Loucy (cell line): ENCODE measurements at regions not wholly inside any gene's neighbourhood (a gene's known extent, or its start where the extent isn't known, plus 50 kb on each side); places are given as distances from the start of the nearest gene placed in this dataset.
"Not testable (repeated sequence)": the region's sequence is repeated elsewhere in the genome, so short reads cannot be mapped to it uniquely, and the experiment has no call there.

Experiments used
- H2AFZ ChIP-seq: fragments of 200-600 bp; sonication (generic); 2 replicates; pipeline ENCODE4 v1.6.0; 2016; ENCODE audit warnings: antibody characterized with exemption, mild to moderate bottlenecking, low read length, moderate library complexity
- H3F3A ChIP-seq: fragments of 200-600 bp; 2 replicates; pipeline ENCODE4 v1.6.0; 2016; ENCODE audit warnings: antibody characterized with exemption, low read depth, mild to moderate bottlenecking
- H3K27me3 ChIP-seq: fragments of 200-600 bp; sonication (generic); 2 replicates; pipeline ENCODE4 v1.6.1; 2014; ENCODE audit warnings: low read length, mild to moderate bottlenecking; ENCODE audit not compliant: insufficient read depth, poor library complexity, severe bottlenecking
- H3K36me3 ChIP-seq: fragments of 200-600 bp; sonication (generic); 2 replicates; pipeline ENCODE4 v1.6.1; 2016; ENCODE audit warnings: low read length; ENCODE audit not compliant: insufficient read depth
- H3K4me1 ChIP-seq: fragments of 200-600 bp; sonication (generic); 2 replicates; pipeline ENCODE4 v1.5.1; 2014; ENCODE audit warnings: low read length, mild to moderate bottlenecking; ENCODE audit not compliant: insufficient read depth, poor library complexity, severe bottlenecking
- H3K4me2 ChIP-seq: fragments of 200-600 bp; sonication (generic); 2 replicates; pipeline ENCODE4 v1.6.0; 2014; ENCODE audit warnings: antibody characterized with exemption, low read length, low read depth, mild to moderate bottlenecking; ENCODE audit not compliant: poor library complexity, severe bottlenecking
- H3K4me3 ChIP-seq: fragments of 200-600 bp; sonication (generic); 2 replicates; pipeline ENCODE4 v1.5.1; 2014; ENCODE audit warnings: low read length, mild to moderate bottlenecking, mixed read lengths; ENCODE audit not compliant: poor library complexity, severe bottlenecking
- H3K79me2 ChIP-seq: fragments of 200-600 bp; sonication (generic); 2 replicates; pipeline ENCODE4 v1.6.1; 2014; ENCODE audit warnings: low read length; ENCODE audit not compliant: insufficient read depth
- H3K9ac ChIP-seq: fragments of 200-600 bp; sonication (generic); 2 replicates; pipeline ENCODE4 v1.6.0; 2014; ENCODE audit warnings: mild to moderate bottlenecking, low read depth, low read length, moderate library complexity; ENCODE audit not compliant: poor library complexity, severe bottlenecking
- H3K9me2 ChIP-seq: fragments of 200-600 bp; sonication (generic); replicated peaks from 2 replicates; pipeline ENCODE4 v1.6.1; 2016; ENCODE audit warnings: low read depth, low read length, mixed read lengths
- H3K9me3 ChIP-seq: fragments of 200-600 bp; sonication (generic); 2 replicates; pipeline ENCODE4 v1.6.1; 2014; ENCODE audit warnings: mild to moderate bottlenecking, antibody characterized with exemption, low read length, low read depth; ENCODE audit not compliant: insufficient read depth
- H4K20me1 ChIP-seq: fragments of 200-600 bp; sonication (generic); 2 replicates; pipeline ENCODE4 v1.6.0; 2014; ENCODE audit warnings: antibody characterized with exemption, low read length, mild to moderate bottlenecking; ENCODE audit not compliant: insufficient read depth, poor library complexity, severe bottlenecking
- EZH2phosphoT487 ChIP-seq: fragments of 200-600 bp; IDR thresholded peaks from 2 replicates; pipeline ENCODE4 v1.6.1; 2018; ENCODE audit warnings: antibody characterized with exemption, mild to moderate bottlenecking, moderate library complexity, borderline replicate concordance
- TF ChIP-seq, protein P1 (sequence below): fragments of 200-600 bp; sonication (generic); conservative IDR thresholded peaks from 2 replicates; pipeline ENCODE4 v1.5.1; 2014; ENCODE audit warnings: mild to moderate bottlenecking, antibody characterized with exemption, low read length

DNA sequence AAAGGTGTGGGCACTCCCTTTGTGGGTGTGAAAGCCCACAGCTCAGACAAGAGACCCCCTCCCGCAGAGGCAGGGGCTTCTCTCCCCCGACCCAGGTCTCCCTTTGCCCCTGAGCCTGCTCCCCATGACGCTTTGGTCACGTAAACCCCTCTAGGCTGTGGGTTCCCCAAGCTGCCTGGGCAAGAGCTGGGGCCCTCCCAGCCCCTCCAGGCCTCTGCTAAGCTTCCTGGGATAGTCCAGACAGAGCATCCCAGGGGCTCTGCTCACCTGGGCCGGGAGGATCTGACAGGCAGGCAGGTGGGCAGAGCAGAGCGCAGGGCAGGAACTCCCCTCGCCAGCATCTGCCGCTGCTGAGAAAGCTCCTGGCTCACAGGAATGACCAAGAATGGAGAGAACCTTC is 177.3 kb downstream of the BANP start:
- Histone ChIP-seq H3F3A (no peaks in the 10 kb centered on the region), H3K27me3 (no peaks in the 10 kb centered on the region), H3K4me3 (no peak overlapping the region), H3K9me3 (no peaks in the 10 kb centered on the region), H3K79me2 (no peaks in the 10 kb centered on the region), H2AFZ (no peak overlapping the region), H3K9ac (no peak overlapping the region), H3K4me2 (no peak overlapping the region), H3K9me2 (no peaks in the 10 kb centered on the region), H3K4me1 (no peaks in the 10 kb centered on the region), H4K20me1 (no peaks in the 10 kb centered on the region), H3K36me3 (no peaks in the 10 kb centered on the region)
- TF ChIP-seq, protein P1, sequence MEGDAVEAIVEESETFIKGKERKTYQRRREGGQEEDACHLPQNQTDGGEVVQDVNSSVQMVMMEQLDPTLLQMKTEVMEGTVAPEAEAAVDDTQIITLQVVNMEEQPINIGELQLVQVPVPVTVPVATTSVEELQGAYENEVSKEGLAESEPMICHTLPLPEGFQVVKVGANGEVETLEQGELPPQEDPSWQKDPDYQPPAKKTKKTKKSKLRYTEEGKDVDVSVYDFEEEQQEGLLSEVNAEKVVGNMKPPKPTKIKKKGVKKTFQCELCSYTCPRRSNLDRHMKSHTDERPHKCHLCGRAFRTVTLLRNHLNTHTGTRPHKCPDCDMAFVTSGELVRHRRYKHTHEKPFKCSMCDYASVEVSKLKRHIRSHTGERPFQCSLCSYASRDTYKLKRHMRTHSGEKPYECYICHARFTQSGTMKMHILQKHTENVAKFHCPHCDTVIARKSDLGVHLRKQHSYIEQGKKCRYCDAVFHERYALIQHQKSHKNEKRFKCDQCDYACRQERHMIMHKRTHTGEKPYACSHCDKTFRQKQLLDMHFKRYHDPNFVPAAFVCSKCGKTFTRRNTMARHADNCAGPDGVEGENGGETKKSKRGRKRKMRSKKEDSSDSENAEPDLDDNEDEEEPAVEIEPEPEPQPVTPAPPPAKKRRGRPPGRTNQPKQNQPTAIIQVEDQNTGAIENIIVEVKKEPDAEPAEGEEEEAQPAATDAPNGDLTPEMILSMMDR = no peak
- no peak for TF ChIP-seq EZH2phosphoT487

DNA sequence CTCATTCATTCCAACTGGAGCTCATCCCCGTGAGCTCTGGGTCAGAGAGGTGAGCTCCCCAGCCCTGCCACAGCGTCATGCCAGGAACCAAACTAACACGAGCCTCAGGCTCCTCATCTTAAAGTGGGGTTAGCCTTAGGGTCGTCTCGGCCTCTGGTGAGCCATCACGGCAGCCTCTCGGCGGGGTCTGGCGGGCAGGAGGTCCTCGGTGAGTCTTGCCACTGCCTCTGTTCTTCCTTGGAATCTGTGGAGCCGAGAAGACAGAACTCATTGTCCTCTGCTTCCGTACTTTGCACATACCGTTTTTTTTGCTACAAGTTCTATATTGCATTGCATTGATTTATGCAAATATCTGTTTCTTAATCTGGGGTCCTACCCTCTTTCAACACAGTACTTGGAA is 177.9 kb downstream of the BANP start:
- H3K79me2 ChIP-seq, H3K9ac ChIP-seq, H3K9me3 ChIP-seq, H4K20me1 ChIP-seq, H3K9me2 ChIP-seq, H3K4me3 ChIP-seq, H2AFZ ChIP-seq, H3K36me3 ChIP-seq, H3F3A ChIP-seq, H3K27me3 ChIP-seq, H3K4me2 ChIP-seq, H3K4me1 ChIP-seq: not testable (repeated sequence)

DNA sequence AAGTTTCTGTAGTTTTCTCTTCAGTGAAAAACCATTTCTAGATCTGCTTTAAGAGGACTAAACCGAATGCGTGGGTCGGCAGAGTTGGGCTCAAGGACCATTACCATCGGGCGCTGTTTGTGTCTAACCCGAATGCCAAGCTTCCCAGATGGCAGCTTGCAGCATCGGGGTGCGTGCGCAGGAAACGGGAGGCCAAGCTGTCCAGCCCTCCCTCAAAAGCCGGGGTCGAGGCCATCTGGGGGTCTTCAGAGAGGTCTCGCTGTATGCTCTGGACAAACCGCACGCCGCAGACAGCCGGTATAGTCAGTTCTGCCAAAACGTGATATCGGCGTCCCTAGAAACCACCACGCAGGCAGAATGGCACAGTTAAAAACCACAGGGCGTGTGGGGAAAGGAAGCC is 178.8 kb downstream of the BANP start:
- Histone ChIP-seq H3K4me3 (no peak overlapping the region), H4K20me1 (no peaks in the 10 kb centered on the region), H3K9ac (no peak overlapping the region), H3K4me1 (no peaks in the 10 kb centered on the region), H3K79me2 (no peaks in the 10 kb centered on the region), H3F3A (no peaks in the 10 kb centered on the region), H3K9me3 (no peaks in the 10 kb centered on the region), H3K9me2 (no peaks in the 10 kb centered on the region), H3K36me3 (no peaks in the 10 kb centered on the region), H3K4me2 (no peak overlapping the region), H3K27me3 (no peaks in the 10 kb centered on the region), H2AFZ (no peak overlapping the region)
- TF ChIP-seq, protein P1 = no peak
- TF ChIP-seq EZH2phosphoT487 = no peak

DNA sequence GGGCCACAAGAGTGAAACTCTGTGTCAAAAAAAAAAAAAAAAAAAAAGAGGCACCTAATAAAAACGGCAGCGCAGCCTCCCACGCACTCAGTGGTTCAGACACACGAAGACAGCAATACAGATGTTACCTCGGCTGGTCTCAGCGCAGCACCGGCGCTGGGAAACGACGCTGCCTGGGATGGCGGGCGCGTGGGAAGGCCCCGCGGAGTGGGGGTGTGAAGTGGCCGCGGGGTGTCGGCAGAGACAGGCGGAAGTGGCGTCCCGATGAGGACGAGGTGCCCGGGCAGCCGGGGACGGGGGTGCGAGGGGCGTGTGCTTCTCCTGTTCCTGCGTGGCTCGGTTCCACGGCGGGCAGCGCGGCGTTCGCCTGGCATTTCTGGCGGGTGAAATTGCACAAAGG is 179.4 kb downstream of the BANP start:
- Histone ChIP-seq H3K9me3 (no peaks in the 10 kb centered on the region), H3K36me3 (no peaks in the 10 kb centered on the region), H3F3A (no peaks in the 10 kb centered on the region), H3K4me2 (no peak overlapping the region), H3K9me2 (no peaks in the 10 kb centered on the region), H2AFZ (no peak overlapping the region), H3K79me2 (no peaks in the 10 kb centered on the region), H3K9ac (no peak overlapping the region), H3K27me3 (no peaks in the 10 kb centered on the region), H3K4me1 (no peaks in the 10 kb centered on the region), H3K4me3 (no peak overlapping the region), H4K20me1 (no peaks in the 10 kb centered on the region)
- TF ChIP-seq, protein P1 = no peak
- no peak for TF ChIP-seq EZH2phosphoT487
